T follicular helper cell (primary cell): ENCODE measurements at regions not wholly inside any gene's neighbourhood (a gene's known extent, or its start where the extent isn't known, plus 50 kb on each side); places are given as distances from the start of the nearest gene placed in this dataset.
"Not testable (repeated sequence)": the region's sequence is repeated elsewhere in the genome, so short reads cannot be mapped to it uniquely, and the experiment has no call there.

Source experiments
- DNase-seq: peaks from one replicate; pipeline ENCODE4 v3.0.0-alpha.2; 2020; ENCODE audit warnings: low read depth

DNA sequence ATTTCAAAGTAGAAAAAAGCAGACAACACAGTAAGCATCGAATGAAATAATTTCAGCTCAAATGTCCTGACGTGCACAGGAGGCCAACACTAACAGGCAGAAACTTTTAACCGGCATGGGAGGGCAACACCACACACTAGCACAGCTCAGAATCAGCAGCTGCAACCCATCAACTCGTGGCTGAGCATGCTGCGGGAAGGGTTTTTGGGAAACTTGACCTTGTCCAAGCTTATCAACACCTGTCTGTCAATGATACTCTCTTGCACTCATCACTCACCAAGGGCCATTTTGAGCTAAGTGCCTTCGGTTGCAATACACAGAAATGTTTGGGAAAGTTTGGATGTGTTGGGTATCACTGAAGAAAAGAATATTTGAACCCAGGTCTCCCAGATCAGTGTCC is 483.7 kb downstream of the TSHZ3 start:
- no peak for DNase-seq

DNA sequence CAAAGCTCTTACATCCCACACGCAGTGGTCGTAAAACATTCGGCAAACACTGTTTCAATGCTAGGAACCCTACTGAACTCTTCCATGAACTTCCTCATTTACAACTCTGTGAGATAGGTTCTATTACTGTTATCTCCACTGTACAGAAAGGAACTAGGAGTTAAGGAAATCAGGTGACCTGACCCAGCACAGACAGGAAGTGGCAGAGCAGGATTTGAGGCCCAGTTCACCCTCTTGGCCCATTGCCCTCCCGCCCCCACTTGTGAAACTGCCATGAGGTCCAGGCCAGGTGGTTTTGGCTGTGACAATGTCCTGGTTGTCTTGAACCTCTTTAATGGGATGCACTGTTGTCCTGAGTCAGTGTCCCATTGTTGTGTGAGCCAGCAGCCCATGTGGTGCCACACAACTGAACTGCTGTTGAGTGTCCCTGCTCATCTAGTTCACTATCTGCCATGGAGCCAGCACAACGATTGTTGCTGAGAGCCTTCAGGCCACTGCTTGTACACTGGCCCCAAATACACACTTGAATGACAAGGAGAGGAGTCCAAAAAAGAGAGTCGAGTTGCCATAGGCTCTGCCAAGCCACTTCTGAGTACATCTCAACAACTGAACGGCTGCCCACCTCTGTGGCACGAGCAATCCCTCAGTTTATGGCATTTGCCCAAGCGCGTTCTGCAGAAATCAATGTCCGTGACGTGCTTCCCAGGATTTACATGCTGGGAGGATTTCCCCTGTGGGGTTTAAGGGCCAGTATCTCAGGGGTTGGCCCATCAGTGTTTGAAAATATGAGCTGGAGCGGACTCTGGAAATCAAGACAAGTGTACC is 484.6 kb downstream of the TSHZ3 start:
- no peak for DNase-seq

- no peak for DNase-seq
Measured at GRCh38 chr19:30862876-30863275, 486.4 kb downstream of the TSHZ3 start.

- no peak for DNase-seq
Measured at GRCh38 chr19:30861919-30862318, 487.3 kb downstream of the TSHZ3 start.

DNA sequence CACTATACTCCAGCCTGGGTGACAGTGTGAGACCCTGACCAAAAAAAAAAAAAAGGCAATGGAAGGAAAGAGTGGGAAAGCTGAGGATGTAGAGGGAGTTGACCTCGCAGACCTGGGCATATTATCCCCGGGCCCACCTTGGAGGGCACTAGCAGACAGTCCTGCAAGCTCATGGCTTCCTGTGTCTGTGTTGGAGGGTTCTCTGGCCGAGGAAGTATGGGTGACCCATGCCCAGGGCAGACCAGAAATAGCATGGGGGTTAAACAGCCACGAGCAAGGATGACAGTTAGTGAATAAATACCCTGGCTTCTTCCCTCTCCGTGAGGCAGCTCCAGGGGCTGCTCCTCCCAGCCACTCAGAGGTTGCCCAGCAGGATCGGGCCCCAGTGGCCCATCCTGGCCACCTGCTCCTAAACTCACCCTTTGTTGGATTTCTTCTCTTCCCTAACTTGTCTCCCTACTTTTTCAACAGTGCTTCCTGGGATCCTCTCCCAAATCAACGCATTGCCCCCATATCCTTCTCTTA is 485.8 kb downstream of the ZNF536 start:
- no peak for DNase-seq

GRCh38 chr19:30857388-30857787 is 485.2 kb downstream of the ZNF536 start:
- DNase-seq = no peak

GRCh38 chr19:30856786-30857185 is 484.6 kb downstream of the ZNF536 start:
- no peak for DNase-seq

DNA sequence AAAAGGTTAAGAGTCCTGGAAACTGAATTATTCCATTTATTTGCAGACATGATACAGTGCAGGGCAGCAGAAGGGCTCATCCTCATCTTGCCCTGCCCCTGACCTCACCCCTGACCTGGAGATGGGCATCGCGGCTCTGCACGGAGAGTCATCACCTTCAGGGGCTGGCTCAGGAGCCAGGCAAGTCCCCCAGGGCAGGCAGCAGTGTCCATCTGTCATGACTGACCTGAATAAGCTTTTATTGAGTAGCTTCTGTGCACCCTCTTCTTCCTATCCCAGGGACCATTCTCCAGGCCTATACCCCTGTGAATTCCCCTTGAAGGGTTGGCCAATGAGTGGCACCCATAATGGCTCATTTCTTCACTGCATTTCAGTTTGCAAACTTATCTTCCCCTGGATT is 484.2 kb downstream of the ZNF536 start:
- no peak for DNase-seq

DNA sequence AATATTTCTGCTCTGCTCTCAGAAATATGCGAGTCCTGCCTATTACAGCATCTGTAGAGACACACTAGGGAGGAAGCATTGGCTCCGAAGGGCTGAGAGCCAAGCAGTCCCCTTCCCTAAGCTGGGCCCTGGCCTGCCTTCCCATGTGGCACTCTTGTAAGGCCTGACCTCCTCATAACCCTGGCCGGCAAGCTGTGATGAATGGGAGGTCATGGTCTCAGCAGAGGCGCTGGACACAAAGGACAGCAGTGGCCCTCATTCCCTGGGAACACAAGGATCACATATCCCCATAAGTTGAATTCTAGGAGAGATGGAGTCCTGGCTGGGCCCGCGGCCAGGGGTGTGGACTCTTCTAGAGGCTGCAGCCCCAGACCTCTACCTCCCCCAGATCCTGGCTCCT is 483.3 kb downstream of the ZNF536 start:
- no peak for DNase-seq

DNA sequence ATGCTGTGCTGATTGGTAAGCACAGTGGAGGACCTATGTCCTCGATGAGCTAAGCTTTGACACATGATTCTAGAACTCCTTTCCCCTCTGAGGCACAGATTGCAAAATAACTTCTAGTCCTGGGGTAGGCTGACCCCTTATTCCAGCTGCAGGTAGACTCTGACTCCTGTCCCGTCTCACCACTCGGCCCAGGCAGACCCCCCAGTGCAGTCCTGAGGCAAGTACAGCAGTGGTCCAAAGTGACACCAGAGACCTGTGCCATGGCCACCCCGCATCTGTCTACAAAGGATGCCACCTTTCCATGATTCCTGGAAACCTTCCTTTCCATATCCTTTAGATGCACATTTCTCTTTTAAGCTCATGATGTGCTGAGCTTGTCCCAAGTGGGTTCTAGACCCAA is 482.5 kb downstream of the ZNF536 start:
- no peak for DNase-seq

DNA sequence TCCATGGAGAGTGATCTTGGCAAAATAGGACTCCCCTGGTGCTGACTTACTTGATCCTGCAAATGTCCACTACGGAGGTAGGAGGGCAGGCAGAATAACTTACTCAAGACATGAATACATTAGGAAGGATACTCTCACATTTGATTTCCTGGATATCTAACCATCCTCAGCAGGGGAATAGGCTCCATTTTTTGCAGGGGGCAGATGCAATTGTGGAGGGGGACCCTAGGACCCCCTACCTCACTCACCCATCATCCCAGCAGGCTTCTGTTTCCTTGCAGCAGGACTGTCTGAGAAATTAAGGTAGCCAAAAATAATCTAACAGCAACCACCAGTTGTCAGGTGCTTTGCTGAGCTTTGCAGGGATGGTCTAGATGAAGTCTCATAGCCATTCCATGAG is 482.0 kb downstream of the ZNF536 start:
- no peak for DNase-seq

GRCh38 chr19:30853036-30853435 is 480.9 kb downstream of the ZNF536 start:
- DNase-seq = no peak

DNA sequence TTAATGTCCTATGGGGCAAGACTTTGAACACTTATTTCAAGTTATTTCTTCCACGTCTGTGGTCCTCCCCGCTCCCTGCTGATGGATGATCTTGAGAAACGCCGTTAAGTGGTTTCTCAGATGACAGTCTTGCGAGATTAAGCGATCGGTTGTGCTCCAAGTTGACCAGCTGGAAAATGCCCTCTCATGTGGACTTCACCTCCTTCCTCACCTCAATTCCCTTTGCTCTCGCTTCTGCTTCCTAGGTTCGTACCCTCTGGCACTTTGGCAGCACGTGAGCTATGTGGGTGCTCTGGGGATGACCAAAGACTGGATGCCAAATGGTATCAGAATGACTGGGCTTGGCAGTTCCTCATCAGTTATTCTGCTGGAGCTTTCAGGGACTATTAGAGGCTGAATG is 480.0 kb downstream of the ZNF536 start:
- no peak for DNase-seq

DNA sequence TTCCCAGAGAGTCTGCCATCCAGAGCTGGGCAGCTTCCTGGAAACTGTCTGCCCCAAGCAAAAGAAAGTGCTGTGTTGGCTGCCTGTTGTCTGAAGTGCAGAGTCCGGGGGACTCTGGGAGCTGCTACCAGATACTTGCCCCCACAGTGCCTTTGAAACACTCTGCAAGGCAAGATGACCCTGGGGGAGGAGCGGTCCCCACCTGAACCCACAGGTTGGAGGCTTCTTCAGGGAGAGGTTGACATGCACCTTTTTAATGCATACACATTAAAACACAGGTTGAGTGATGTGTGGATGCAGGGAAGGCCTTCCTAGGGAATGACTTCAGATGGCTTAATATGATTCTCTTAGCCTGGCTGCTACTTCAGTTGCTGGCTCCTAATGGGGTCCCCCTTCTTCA is 479.5 kb downstream of the ZNF536 start:
- DNase-seq = no peak

GRCh38 chr19:30848636-30849425 is 476.6 kb downstream of the ZNF536 start:
- DNase-seq = no peak

DNA sequence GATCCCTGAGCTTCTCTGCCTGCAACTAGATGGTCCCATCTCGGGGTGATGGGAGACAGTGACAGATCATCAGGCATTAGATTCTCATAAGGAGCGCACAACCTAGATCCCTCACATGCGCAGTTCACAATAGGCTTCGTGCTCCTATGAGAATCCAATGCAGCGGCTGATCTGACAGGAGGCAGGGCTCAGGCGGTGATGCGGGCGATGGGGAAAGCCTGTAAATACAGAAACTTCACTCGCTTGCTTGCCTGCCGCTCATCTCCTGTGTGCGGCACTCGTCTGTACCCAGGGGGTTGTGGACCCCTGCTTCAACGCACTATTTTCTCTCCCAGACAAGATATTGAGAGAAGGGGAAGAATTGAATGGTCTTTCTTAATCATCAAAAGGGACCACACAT is 473.9 kb downstream of the ZNF536 start:
- no peak for DNase-seq

DNA sequence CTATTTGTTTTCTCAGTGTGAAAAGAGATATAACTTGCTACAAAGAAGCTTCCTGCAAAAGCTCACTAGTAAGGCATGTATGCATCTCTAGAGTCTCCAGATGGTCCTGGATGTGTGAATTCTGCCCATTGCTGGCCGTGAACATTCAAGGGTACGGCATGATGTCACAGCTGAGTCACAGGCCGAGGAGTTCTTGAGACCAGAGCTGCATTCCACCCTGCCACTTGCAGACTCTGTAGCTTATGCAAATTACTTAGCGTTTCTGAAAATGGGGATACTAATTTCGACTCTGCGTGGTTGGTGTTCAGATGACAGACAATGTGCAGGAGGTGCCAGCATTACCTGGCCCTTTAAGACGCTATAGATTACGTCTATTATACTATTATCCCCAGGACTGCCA is 470.7 kb downstream of the ZNF536 start:
- DNase-seq = no peak

DNA sequence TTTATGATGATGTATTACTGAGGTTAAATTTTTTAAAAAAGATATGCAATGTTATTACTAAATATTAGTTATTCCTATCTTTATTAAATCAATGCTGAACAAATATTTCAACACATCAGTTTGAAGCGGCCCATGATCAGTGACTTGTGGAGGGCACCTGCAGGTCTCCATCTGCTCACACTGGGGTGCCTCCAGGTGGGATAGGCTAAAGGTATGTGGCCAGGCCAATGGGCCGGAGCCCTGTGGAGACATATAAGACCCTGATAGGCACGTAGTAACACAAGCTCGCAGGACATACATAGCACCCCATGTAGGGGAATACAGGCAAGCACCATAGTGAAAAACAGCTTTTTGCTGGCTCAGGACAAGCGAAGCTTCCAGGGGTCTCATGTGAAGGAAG is 469.8 kb downstream of the ZNF536 start:
- DNase-seq = no peak

GRCh38 chr19:30830875-30831274 is 458.7 kb downstream of the ZNF536 start:
- no peak for DNase-seq

DNA sequence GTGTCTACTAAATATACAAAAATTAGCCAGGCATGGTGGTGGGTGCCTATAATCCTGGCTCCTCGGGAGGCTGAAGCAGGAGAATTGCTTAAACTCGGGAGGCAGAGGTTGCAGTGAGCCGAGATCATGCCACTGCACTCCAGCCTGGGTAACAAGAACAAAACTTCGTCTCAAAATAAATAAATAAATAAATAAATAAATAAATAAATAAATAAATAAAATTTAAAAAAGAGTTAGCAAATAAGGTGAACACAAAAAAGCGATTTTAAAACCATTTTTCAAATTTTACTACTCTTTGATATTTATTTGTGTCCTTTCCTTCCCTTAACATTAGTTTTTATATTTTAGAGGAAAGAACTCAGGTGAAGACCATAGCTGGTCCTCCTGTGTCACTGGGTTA is 453.3 kb downstream of the ZNF536 start:
- not testable (repeated sequence) for DNase-seq

- no peak for DNase-seq
Measured at GRCh38 chr19:30824809-30825208, 452.6 kb downstream of the ZNF536 start.

DNA sequence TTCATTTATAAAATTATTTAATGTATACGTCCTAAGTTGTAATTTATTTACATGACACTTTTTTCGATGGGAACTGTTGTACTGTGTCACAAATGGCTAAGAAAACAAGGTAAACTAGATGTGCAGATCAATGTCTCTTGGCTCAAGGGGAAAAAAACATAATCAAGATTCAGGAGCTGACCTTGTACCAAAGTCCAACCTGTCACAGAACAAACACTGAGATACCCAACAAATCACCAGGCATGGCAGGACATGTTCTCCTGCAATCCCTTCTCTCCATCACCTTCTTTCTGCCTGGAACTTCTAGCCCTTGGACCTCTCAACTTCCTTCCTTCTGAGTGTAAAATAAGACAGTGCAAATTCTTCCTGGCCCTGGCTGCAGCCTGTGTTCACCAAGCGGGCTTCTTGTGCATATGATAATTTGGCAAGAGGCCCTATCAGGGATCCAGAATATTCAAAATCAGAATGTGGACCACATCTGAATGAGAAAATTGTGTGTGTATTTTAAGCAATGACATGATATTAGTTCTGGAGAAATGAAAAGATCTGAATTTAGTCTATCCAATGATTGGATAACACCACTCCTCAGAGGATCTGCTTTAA is 445.9 kb downstream of the ZNF536 start:
- DNase-seq = no peak

DNA sequence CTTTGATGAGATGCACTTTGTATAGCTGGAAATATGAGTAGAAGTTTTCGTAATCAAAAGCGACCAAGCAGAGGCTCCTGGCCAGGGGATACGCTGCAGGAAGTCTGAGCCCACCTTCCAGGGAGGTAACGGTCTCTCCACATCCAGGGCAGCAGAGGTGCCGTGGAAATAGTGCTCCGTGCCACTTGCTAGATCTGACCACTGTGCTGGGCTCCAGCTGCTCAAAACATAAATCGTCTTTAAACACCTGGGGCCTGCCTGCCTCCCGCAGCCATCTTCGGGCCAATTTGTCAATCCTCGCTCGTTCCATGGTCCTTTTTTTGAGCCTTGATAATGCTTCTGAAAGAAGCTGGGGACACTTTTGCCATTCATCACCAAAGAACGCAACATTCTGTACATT is 445.0 kb downstream of the ZNF536 start:
- DNase-seq = no peak
